Naive thymus-derived CD4-positive, alpha-beta T cell (primary cell): ENCODE measurements at regions not wholly inside any gene's neighbourhood (a gene's known extent, or its start where the extent isn't known, plus 50 kb on each side); places are given as distances from the start of the nearest gene placed in this dataset.

Source experiments
- ATAC-seq: fragments of 150-1000 bp; cut with Tn5 transposase; 2 replicates; pipeline ENCODE4 v1.10.0; 2021; ENCODE audit warnings: mild to moderate bottlenecking, moderate library complexity
- CTCF ChIA-PET: fragments of 350-600 bp; sonication (Branson Sonifier 250); formaldehyde crosslinking; loops from one replicate; lab custom pipeline; 2021; ENCODE audit warnings: antibody characterized with exemption; lab: Charles Lee
- POLR2A ChIA-PET: fragments of 350-600 bp; sonication (Branson Sonifier 250); formaldehyde crosslinking; loops from one replicate; lab custom pipeline; 2021; ENCODE audit warnings: antibody characterized with exemption, inconsistent platforms; lab: Charles Lee
- DNase-seq, 9 donors: peaks; one replicate each; pipeline versions ENCODE4 v3.0.0 to v3.0.0-alpha.2; 2020 to 2022; ENCODE audit warnings: mixed read lengths in 1 of 9
- H3K27ac ChIP-seq: one replicate; pipeline ENCODE4 v1.7.0; 2013; ENCODE audit warnings: mild to moderate bottlenecking, low read depth, low read length, moderate library complexity
- H3K27me3 ChIP-seq, 2 donors: one replicate each; pipeline ENCODE4 v1.7.0; 2013; ENCODE audit warnings: low read length in 2 of 2, mild to moderate bottlenecking in 2 of 2, moderate library complexity in 2 of 2; ENCODE audit not compliant: control insufficient read depth in 2 of 2, insufficient read depth in 2 of 2
- H3K36me3 ChIP-seq, 3 experiments: 1 replicate in 2 of 3; 2 replicates in 1 of 3; pipeline ENCODE4 v1.7.0; 2013; ENCODE audit warnings: low read length in 3 of 3, mild to moderate bottlenecking in 3 of 3, moderate library complexity in 1 of 3; ENCODE audit not compliant: insufficient read depth in 3 of 3, control insufficient read depth in 2 of 3
- H3K4me1 ChIP-seq, 2 donors: one replicate each; pipeline ENCODE4 v1.7.0; 2013; ENCODE audit warnings: low read length in 2 of 2, mild to moderate bottlenecking in 2 of 2, moderate library complexity in 1 of 2; ENCODE audit not compliant: control insufficient read depth in 2 of 2, insufficient read depth in 2 of 2
- H3K4me3 ChIP-seq: 2 replicates; pipeline ENCODE4 v1.7.0; 2013; ENCODE audit warnings: mild to moderate bottlenecking, low read length
- H3K9me3 ChIP-seq, 3 experiments: 1 replicate in 2 of 3; 2 replicates in 1 of 3; pipeline ENCODE4 v1.7.0; 2013; ENCODE audit warnings: low read length in 3 of 3; ENCODE audit not compliant: control insufficient read depth in 2 of 3
- H3K27ac Mint-ChIP-seq, 9 donors: one replicate each; pipeline ENCODE4 v1.8.0; 2020 to 2022; ENCODE audit warnings: mixed read lengths in 9 of 9, mild to moderate bottlenecking in 8 of 9, moderate library complexity in 5 of 9, inconsistent platforms in 2 of 9
- H3K27me3 Mint-ChIP-seq, 5 donors: one replicate each; pipeline ENCODE4 v1.8.0; 2021 to 2022; ENCODE audit warnings: mixed read lengths in 5 of 5, mild to moderate bottlenecking in 1 of 5
- H3K36me3 Mint-ChIP-seq, 5 donors: one replicate each; pipeline ENCODE4 v1.8.0; 2020 to 2022; ENCODE audit warnings: mixed read lengths in 5 of 5, mild to moderate bottlenecking in 3 of 5, inconsistent platforms in 1 of 5
- H3K4me1 Mint-ChIP-seq, 7 donors: one replicate each; pipeline ENCODE4 v1.8.0; 2020 to 2022; ENCODE audit warnings: mixed read lengths in 7 of 7, mild to moderate bottlenecking in 3 of 7, inconsistent platforms in 1 of 7
- H3K4me3 Mint-ChIP-seq, 10 donors: one replicate each; pipeline ENCODE4 v1.8.0; 2020 to 2022; ENCODE audit warnings: mild to moderate bottlenecking in 10 of 10, mixed read lengths in 10 of 10, moderate library complexity in 6 of 10, inconsistent platforms in 2 of 10
- H3K9me3 Mint-ChIP-seq, 11 donors: one replicate each; pipeline ENCODE4 v1.8.0; 2020 to 2022; ENCODE audit warnings: mixed read lengths in 11 of 11, mild to moderate bottlenecking in 4 of 11, inconsistent platforms in 1 of 11, moderate library complexity in 1 of 11
- intact Hi-C, 2 donors: fragments of 100-400 bp; cut with micrococcal nuclease; formaldehyde crosslinking; loops; one replicate each; pipeline ENCODE4 v1.15.1; 2023

DNA sequence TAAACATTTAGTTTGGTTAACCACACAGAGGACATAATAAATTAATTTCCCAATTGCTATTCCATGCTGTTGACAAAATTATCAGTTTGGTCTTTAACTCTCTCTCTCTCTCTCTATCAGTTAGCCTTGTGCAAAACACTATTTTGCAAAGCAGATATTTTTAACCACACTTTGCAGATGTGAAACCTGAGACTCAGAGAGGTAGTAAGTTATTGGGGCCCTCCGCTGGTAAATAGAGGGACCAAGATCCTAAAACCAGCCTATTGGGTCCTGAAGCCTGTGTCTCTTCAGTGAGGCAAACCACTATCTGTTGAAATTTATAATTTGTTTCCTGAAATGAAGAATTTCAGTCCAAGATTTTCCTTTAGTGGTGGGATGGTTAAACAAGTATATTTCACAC, 231.0 kb downstream of the SOD2 start:
- no peaks in the 10 kb centered on the region for H3K36me3 ChIP-seq
- no peaks in the 10 kb centered on the region for H3K9me3 ChIP-seq
- intact Hi-C loops: loop anchor here in 1 of 2 donors (5.0 kb wide), 1 partner anchor 290 kb away; no protein-coding TSS in a partner anchor
- no peak overlapping the region for H3K27ac Mint-ChIP-seq
- H3K27me3 Mint-ChIP-seq: peaks cover 5 to 23% (median 13%) of the 10 kb centered on the region in 5 donors
- no peaks in the 10 kb centered on the region for H3K4me1 ChIP-seq
- ATAC-seq: no peak
- DNase-seq: no peak
- H3K4me1 Mint-ChIP-seq: no peaks in the 10 kb centered on the region
- H3K9me3 Mint-ChIP-seq: peaks cover 0 to 6% (median 0%) of the 10 kb centered on the region in 11 donors
- POLR2A ChIA-PET: no interaction called here
- CTCF ChIA-PET: no interaction called here
- H3K27me3 ChIP-seq: no peaks in the 10 kb centered on the region
- H3K27ac ChIP-seq: no peak overlapping the region
- no peak overlapping the region for H3K4me3 Mint-ChIP-seq
- H3K36me3 Mint-ChIP-seq: no peaks in the 10 kb centered on the region
- H3K4me3 ChIP-seq: no peak overlapping the region

DNA sequence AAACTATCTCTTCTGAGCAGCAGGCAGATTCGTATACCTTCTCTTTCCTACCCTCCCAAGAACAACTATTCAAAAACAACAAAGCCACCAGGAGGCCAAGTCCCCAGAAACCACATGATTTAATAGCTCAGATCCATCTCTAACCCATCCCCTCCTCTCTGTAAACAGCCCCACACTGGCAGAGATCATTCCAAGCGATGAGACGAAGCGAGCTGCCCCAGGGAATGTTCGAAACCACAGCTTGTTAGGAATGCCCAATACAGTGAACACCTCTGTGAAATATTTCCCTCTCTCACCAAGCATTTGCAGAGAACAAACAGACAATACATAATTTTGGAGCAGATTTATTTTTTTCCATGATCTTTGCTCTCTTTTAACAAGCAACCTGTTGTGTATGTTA, 231.8 kb downstream of the SOD2 start:
- H3K4me1 ChIP-seq: no peaks in the 10 kb centered on the region
- no peaks in the 10 kb centered on the region for H3K36me3 ChIP-seq
- H3K9me3 ChIP-seq: no peaks in the 10 kb centered on the region
- Mint-ChIP-seq H3K9me3 (peaks cover 0 to 6% (median 0%) of the 10 kb centered on the region in 11 donors), H3K27me3 (peaks cover 5 to 18% (median 12%) of the 10 kb centered on the region in 5 donors), H3K4me3 (no peak overlapping the region), H3K36me3 (no peaks in the 10 kb centered on the region), H3K27ac (no peak overlapping the region), H3K4me1 (no peaks in the 10 kb centered on the region)
- H3K27me3 ChIP-seq: no peaks in the 10 kb centered on the region
- intact Hi-C loops: loop anchor here in 1 of 2 donors (5.0 kb wide), 1 partner anchor 289 kb away; no protein-coding TSS in a partner anchor
- ChIA-PET CTCF (no interaction called here), POLR2A (no interaction called here)
- DNase-seq: no peak
- ATAC-seq: no peak
- no peak overlapping the region for H3K4me3 ChIP-seq
- H3K27ac ChIP-seq: no peak overlapping the region

DNA sequence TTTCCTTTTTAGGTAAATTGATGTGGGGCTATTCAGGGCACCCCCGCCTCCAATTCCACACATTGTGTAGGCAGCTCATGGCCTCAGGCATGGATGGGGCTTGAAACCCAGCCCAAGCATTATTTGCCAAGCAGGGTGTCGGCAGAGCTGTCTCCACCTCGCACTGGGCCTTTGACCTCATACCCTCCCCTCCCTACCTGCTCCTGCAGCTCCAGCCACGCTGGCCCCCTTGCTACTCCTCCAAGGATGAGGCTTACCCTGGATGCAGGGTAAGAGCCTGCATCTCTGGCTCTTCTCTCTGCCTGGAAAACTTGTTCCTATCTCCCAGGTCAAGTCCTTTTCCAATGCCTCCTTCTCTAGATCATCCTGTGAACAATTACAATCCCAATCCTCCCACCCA, 232.6 kb downstream of the SOD2 start:
- POLR2A ChIA-PET: no interaction called here
- H3K27me3 Mint-ChIP-seq: peaks cover 3 to 13% (median 9%) of the 10 kb centered on the region in 5 donors
- Histone ChIP-seq H3K9me3 (no peaks in the 10 kb centered on the region), H3K27me3 (no peaks in the 10 kb centered on the region), H3K4me3 (no peak overlapping the region), H3K36me3 (no peaks in the 10 kb centered on the region), H3K4me1 (no peaks in the 10 kb centered on the region), H3K27ac (no peak overlapping the region)
- H3K4me3 Mint-ChIP-seq: no peak overlapping the region
- ATAC-seq (no peak), DNase-seq (no peak)
- intact Hi-C loops: loop anchor here in 1 of 2 donors (5.0 kb wide), 1 partner anchor 288 kb away; no protein-coding TSS in a partner anchor
- H3K4me1 Mint-ChIP-seq: no peaks in the 10 kb centered on the region
- no peaks in the 10 kb centered on the region for H3K36me3 Mint-ChIP-seq
- H3K27ac Mint-ChIP-seq: no peak overlapping the region
- peaks cover 0 to 6% (median 1%) of the 10 kb centered on the region in 11 donors for H3K9me3 Mint-ChIP-seq
- CTCF ChIA-PET: no interaction called here

- Histone ChIP-seq H3K27ac (no peak overlapping the region), H3K27me3 (no peaks in the 10 kb centered on the region), H3K4me3 (no peak overlapping the region), H3K4me1 (no peaks in the 10 kb centered on the region), H3K36me3 (no peaks in the 10 kb centered on the region), H3K9me3 (no peaks in the 10 kb centered on the region)
- peaks cover 3 to 24% (median 15%) of the 10 kb centered on the region in 5 donors for H3K27me3 Mint-ChIP-seq
- H3K9me3 Mint-ChIP-seq: peaks cover 0 to 8% (median 3%) of the 10 kb centered on the region in 11 donors
- H3K4me3 Mint-ChIP-seq: no peak overlapping the region
- no peak for ATAC-seq
- ChIA-PET CTCF (no interaction called here), POLR2A (no interaction called here)
- intact Hi-C loops: no loop called here
- H3K36me3 Mint-ChIP-seq: no peaks in the 10 kb centered on the region
- H3K27ac Mint-ChIP-seq: no peak overlapping the region
- DNase-seq: no peak
- no peaks in the 10 kb centered on the region for H3K4me1 Mint-ChIP-seq
These were observed 236.7 kb downstream of the SOD2 start for GRCh38 chr6:159456349-159456748.

DNA sequence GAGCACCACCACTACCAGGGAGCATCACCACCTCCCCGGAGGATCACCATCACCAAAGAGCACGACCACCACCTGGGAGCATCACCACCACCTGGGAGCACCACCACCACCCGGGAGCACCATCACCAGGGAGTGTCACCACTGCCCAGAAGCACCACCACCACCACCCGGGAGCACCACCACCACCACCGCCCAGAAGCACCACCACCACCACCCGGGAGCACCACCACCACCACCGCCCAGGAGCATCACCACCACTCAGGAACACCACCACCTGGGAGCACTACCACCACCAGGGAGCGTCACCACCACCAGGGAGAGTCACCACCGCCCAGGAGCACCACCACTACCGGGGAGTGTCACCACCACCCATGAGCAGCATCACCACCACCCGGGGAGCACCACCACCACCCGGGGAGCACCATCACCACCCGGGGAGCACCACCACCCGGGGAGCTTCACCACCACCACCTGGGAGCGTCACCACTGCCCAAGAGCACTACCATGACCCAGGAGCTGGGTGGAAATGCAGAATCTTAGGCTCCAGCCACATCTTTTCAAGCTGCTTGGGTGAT, 237.3 kb downstream of the SOD2 start:
- POLR2A ChIA-PET: no interaction called here
- intact Hi-C loops: no loop called here
- no peak overlapping the region for H3K27ac ChIP-seq

DNA sequence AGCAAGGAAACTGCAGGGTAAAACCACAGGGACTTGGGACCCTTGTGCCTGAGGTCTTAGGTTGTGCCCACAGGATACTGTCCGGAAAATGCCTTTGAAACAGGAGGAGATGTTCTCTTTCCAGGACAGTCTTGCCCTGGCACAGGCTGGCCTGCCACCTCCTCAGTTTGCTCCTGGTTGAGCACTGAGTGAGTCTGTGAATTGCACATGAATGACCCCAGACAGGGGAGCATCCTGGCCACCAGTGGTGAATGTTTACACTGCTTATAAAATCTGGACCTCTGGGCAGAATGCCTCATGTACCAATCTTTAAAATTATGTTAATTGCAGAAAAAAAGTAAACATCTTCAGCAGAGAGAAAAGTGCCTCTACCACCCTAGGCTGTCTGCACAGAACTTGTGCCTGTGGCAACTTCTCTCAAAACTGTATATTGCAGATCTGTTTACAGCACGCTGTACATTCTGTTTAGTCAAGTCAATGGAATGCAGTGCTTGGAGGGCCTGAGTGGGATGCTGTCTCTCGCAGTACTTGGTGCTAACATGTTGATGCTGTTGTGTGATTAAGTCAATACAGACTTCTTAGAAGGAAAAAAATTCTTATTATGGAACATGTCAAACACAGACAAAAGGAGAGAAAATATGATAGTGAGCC, 242.1 kb downstream of the SOD2 start:
- DNase-seq: no peak
- intact Hi-C loops: no loop called here
- H3K27me3 ChIP-seq: no peaks in the 10 kb centered on the region

More for the DNA sequence above, 237.3 kb downstream of the SOD2 start:
- no peaks in the 10 kb centered on the region for H3K9me3 ChIP-seq
- Mint-ChIP-seq H3K4me3 (no peak overlapping the region), H3K9me3 (peaks cover 0 to 7% (median 2%) of the 10 kb centered on the region in 11 donors), H3K27me3 (peaks cover 0 to 19% (median 14%) of the 10 kb centered on the region in 5 donors), H3K4me1 (no peaks in the 10 kb centered on the region), H3K36me3 (no peaks in the 10 kb centered on the region), H3K27ac (no peak overlapping the region)
- CTCF ChIA-PET: no interaction called here
- ATAC-seq (no peak), DNase-seq (no peak)
- H3K27me3 ChIP-seq: no peaks in the 10 kb centered on the region
- H3K36me3 ChIP-seq: no peaks in the 10 kb centered on the region
- no peak overlapping the region for H3K4me3 ChIP-seq
- H3K4me1 ChIP-seq: no peaks in the 10 kb centered on the region

GRCh38 chr6:159446340-159446739, 246.7 kb downstream of the SOD2 start:
- Mint-ChIP-seq H3K27me3 (peaks cover 8 to 58% (median 26%) of the 10 kb centered on the region in 5 donors), H3K27ac (no peak overlapping the region), H3K36me3 (no peaks in the 10 kb centered on the region), H3K4me1 (peaks cover 0 to 1% (median 0%) of the 10 kb centered on the region in 7 donors), H3K4me3 (no peak overlapping the region), H3K9me3 (peaks cover 0 to 2% (median 0%) of the 10 kb centered on the region in 11 donors)
- H3K9me3 ChIP-seq: no peaks in the 10 kb centered on the region
- no peaks in the 10 kb centered on the region for H3K4me1 ChIP-seq
- no peak for ATAC-seq
- H3K27me3 ChIP-seq: no peaks in the 10 kb centered on the region
- no peak for DNase-seq
- ChIA-PET CTCF (no interaction called here), POLR2A (no interaction called here)
- no peaks in the 10 kb centered on the region for H3K36me3 ChIP-seq
- no peak overlapping the region for H3K27ac ChIP-seq
- intact Hi-C loops: no loop called here
- H3K4me3 ChIP-seq: no peak overlapping the region

More for the DNA sequence above, 242.1 kb downstream of the SOD2 start:
- no peaks in the 10 kb centered on the region for H3K36me3 Mint-ChIP-seq
- peaks cover 0 to 3% (median 0%) of the 10 kb centered on the region in 11 donors for H3K9me3 Mint-ChIP-seq
- Histone ChIP-seq H3K9me3 (no peaks in the 10 kb centered on the region), H3K4me3 (no peak overlapping the region), H3K36me3 (no peaks in the 10 kb centered on the region), H3K4me1 (no peaks in the 10 kb centered on the region), H3K27ac (no peak overlapping the region)
- peaks cover 4 to 44% (median 27%) of the 10 kb centered on the region in 5 donors for H3K27me3 Mint-ChIP-seq
- ChIA-PET CTCF (no interaction called here), POLR2A (no interaction called here)
- H3K27ac Mint-ChIP-seq: no peak overlapping the region
- H3K4me3 Mint-ChIP-seq: no peak overlapping the region
- peak; percentile 12 for ATAC-seq
- H3K4me1 Mint-ChIP-seq: no peaks in the 10 kb centered on the region
